ENCODE measurements at regions not wholly inside any gene's neighbourhood (a gene's known extent, or its start where the extent isn't known, plus 50 kb on each side); places are given as distances from the start of the nearest gene placed in this dataset.

DNA sequence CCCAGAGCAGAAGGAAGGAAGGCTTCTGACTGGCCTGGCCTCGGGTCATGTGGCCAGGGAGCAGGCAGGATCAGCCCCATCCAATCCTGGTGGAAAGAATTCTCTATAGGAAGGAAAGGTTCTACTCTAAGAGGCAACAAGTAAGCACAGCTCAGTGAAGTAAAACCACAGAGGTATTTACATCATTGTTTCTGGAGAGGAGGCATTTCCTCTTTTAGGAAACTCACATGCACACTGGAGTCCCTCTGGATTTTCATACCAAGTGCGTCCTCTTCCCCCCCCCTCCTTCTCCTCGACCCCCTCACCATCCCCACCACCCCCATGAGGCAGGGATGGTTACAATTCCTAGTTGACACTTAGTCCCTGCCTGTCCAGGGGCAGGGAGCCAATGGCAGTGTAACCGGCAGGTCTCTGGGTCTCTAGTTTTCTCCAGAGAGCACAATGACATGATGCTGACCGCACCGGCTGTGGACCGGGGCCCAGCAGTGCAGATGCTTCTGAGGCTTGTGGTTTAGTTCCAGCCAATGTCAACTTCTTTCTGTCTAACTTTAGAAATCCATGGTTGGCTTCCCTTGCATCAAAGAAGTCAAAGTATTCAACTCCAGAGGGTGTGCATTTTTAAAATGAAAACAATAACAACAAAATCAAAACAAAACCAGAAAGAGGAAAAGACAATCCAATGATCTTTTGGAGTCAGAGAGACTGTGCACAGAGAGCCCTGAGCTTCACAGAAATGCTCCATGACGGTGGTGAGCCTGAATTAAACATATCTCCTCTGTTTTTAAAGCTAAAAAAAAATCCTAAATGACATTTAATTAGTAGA lies 230.3 kb upstream of the TLE3 start:
- no peak overlapping the region for H3K9ac ChIP-seq
- H3K36me3 ChIP-seq (ENCODE audit: control insufficient read depth, insufficient read depth, low read length): no peaks in the 10 kb centered on the region
- H3K27me3 ChIP-seq (ENCODE audit: control insufficient read depth, insufficient read depth, low read length): no peaks in the 10 kb centered on the region
- H2AFZ ChIP-seq: no peak overlapping the region
- no peaks in the 10 kb centered on the region for H3K79me2 ChIP-seq
- H3K4me1 ChIP-seq: peaks cover 11% of the 10 kb centered on the region
- TF ChIP-seq, protein P1, sequence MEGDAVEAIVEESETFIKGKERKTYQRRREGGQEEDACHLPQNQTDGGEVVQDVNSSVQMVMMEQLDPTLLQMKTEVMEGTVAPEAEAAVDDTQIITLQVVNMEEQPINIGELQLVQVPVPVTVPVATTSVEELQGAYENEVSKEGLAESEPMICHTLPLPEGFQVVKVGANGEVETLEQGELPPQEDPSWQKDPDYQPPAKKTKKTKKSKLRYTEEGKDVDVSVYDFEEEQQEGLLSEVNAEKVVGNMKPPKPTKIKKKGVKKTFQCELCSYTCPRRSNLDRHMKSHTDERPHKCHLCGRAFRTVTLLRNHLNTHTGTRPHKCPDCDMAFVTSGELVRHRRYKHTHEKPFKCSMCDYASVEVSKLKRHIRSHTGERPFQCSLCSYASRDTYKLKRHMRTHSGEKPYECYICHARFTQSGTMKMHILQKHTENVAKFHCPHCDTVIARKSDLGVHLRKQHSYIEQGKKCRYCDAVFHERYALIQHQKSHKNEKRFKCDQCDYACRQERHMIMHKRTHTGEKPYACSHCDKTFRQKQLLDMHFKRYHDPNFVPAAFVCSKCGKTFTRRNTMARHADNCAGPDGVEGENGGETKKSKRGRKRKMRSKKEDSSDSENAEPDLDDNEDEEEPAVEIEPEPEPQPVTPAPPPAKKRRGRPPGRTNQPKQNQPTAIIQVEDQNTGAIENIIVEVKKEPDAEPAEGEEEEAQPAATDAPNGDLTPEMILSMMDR (IDR thresholded peaks at IDR 0.05): no peak
- no peak overlapping the region for H3K27ac ChIP-seq
- H3K9me3 ChIP-seq (ENCODE audit: control insufficient read depth, low read length): no peaks in the 10 kb centered on the region
- no peak overlapping the region for H3K4me3 ChIP-seq (ENCODE audit: low read depth, low read length)
- no peak overlapping the region for H3K4me2 ChIP-seq (ENCODE audit: low read length)

DNA sequence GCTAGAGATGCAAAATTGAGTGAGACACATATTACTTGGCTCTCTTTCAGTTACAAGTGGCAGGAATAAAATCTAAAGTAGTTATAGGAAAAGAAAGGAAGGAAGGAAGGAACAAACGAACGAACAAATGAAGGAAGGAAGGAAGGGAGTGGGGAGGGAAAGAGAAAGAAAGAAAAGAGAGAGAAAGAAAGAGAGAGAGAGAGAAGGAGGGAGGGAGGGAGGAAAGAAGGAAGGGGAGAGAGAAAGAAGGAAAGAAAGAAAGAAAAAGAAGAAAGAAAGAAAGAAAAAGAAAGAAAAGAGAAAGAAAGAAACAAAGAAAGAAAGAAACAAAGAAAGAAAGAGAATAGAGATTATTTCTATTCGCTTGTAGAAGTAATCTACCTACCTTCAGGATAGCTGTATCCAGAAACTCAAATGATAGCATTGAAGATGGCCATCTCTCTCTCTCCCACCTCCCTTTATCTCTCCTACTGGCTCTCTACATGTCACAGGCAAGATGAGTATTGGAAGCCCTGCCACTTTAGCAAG lies 229.7 kb upstream of the TLE3 start:
- no peaks in the 10 kb centered on the region for H3K79me2 ChIP-seq
- no peaks in the 10 kb centered on the region for H3K27me3 ChIP-seq (ENCODE audit: control insufficient read depth, insufficient read depth, low read length)
- TF ChIP-seq, protein P1 (IDR thresholded peaks at IDR 0.05): no peak
- H3K36me3 ChIP-seq (ENCODE audit: control insufficient read depth, insufficient read depth, low read length): no peaks in the 10 kb centered on the region
- H3K4me2 ChIP-seq (ENCODE audit: low read length): no peak overlapping the region
- H3K9me3 ChIP-seq (ENCODE audit: control insufficient read depth, low read length): no peaks in the 10 kb centered on the region
- H2AFZ ChIP-seq: no peak overlapping the region
- peaks cover 11% of the 10 kb centered on the region for H3K4me1 ChIP-seq
- no peak overlapping the region for H3K4me3 ChIP-seq (ENCODE audit: low read depth, low read length)
- H3K27ac ChIP-seq: no peak overlapping the region
- H3K9ac ChIP-seq: no peak overlapping the region

DNA sequence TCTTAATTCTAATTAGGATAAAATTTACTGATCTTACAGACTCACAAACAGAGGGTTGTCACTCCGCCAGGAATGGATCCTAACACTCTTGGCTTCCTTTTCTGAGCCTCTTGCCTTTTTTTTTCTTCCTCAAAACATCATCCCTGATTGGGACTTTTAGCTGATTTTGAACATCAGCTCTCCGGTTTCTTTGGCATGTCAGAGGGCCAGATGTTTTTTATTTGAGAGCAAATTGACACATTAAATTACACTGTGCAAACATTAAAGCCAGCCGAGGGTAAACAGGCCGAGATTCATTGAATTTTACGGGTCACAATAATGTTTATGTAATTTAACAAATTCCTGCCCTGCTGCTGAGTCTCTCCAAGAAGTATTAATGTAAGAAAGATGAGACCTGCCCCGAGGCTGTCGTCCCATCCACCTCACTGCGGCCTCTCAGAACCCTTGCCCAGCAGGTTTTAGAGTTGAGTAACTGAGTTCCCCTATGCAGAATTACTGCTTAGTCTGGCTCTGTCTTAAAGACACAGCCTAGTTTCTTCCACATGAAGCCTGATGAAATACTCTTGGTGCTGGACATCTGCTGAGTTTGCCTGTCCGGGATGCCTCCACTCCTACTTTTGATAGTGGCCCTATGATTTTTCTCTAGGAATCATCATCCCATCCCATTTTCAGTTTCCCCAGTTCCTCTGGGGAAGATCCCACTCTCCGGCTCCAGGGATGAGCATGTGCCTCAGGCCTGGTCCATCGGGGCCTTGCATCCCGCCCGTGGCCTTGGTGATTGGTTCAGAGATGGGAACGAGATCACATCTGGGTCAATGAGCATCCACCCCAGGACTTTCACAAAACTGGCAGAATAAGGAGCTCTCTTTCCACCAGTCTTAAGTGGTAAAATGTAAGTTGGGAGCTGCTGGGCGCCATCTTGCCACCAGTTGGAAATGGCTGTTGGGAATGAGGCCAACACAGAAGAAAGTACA lies 226.6 kb upstream of the TLE3 start:
- TF ChIP-seq, protein P1 (IDR thresholded peaks at IDR 0.05): no peak
- Histone ChIP-seq H3K27me3 (ENCODE audit: control insufficient read depth, insufficient read depth, low read length) (no peaks in the 10 kb centered on the region), H3K9me3 (ENCODE audit: control insufficient read depth, low read length) (no peaks in the 10 kb centered on the region), H3K79me2 (no peaks in the 10 kb centered on the region), H2AFZ (no peak overlapping the region), H3K4me2 (ENCODE audit: low read length) (no peak overlapping the region), H3K36me3 (ENCODE audit: control insufficient read depth, insufficient read depth, low read length) (no peaks in the 10 kb centered on the region), H3K4me1 (peaks cover 11% of the 10 kb centered on the region), H3K27ac (no peak overlapping the region), H3K4me3 (ENCODE audit: low read depth, low read length) (no peak overlapping the region), H3K9ac (no peak overlapping the region)

DNA sequence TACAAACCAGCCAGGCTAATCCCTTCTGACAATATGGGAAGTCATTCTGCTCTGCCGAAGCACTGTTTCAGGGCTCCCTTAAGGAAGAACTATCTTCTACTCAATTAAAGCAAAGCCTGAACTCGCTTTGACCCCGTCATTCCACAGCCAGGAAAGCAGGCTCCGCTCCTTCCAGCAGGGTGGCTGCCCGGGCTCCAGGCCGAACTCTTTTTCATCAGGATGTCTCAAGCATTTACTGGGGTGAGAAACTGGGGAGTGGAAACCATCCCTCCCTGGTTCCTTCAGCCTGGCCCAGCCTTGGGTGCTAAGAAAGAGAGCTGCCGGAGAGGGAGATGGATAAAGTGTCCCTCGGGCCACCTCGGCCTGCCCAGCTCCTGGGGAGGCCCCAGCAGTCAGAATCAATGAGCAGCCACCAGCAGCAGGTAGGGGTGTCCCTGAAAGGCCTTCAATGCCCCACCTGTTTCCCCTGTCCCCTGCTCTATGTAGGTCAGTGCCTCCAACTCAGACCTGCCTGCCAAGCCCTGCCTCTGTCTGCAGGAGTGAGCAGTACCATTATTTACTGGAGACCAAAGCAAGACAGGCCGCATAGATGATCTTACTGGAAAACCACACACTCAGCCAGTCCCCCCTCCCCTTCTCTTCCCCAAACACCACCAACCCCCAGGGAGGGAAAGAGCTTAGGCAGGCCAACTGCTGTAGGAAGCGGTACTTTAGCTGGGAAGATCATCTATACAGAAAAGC lies 225.6 kb upstream of the TLE3 start:
- Histone ChIP-seq H3K79me2 (no peaks in the 10 kb centered on the region), H2AFZ (no peak overlapping the region), H3K4me2 (ENCODE audit: low read length) (no peak overlapping the region), H3K36me3 (ENCODE audit: control insufficient read depth, insufficient read depth, low read length) (no peaks in the 10 kb centered on the region), H3K4me1 (peaks cover 11% of the 10 kb centered on the region), H3K9me3 (ENCODE audit: control insufficient read depth, low read length) (no peaks in the 10 kb centered on the region), H3K9ac (no peak overlapping the region), H3K27me3 (ENCODE audit: control insufficient read depth, insufficient read depth, low read length) (no peaks in the 10 kb centered on the region), H3K27ac (no peak overlapping the region), H3K4me3 (ENCODE audit: low read depth, low read length) (no peak overlapping the region)
- TF ChIP-seq, protein P1 (IDR thresholded peaks at IDR 0.05): no peak

Measured in parathyroid adenoma (tissue), 2 donors.